K562 (cell line): ENCODE measurements at regions not wholly inside any gene's neighbourhood (a gene's known extent, or its start where the extent isn't known, plus 50 kb on each side); places are given as distances from the start of the nearest gene placed in this dataset.
"Not testable (repeated sequence)": the region's sequence is repeated elsewhere in the genome, so short reads cannot be mapped to it uniquely, and the experiment has no call there.

ENCODE experiments used
- ATAC-seq: fragments of 200-7000 bp; cut with Tn5 transposase; 3 replicates; pipeline ENCODE4 v1.9.1; 2020; ENCODE audit warnings: moderate library complexity
- BruUV-seq: library from RNA; stranded (reverse); fragments of 400-500 nt; replicated peaks from 2 replicates; lab custom pipeline; 2021; lab: Mats Ljungman, UMichigan
- CTCF ChIA-PET: fragments of 300-600 bp; formaldehyde crosslinking; extraction: SDS; loops from one replicate; lab custom pipeline; 2021; ENCODE audit warnings: low intra/inter-chr PET ratio; lab: Yijun Ruan, JAX
- POLR2A ChIA-PET: fragments of 300-600, 350-650 bp; sonication (Branson Sonifier 250); formaldehyde crosslinking; extraction: SDS; loops from one replicate; lab custom pipeline; 2021; ENCODE audit warnings: antibody characterized with exemption, inconsistent platforms; lab: Yijun Ruan, JAX
- DNase-seq, 4 experiments: peaks; one replicate each; pipeline versions ENCODE4 v3.0.0 to v3.0.0-alpha.2; 2011 to 2018; ENCODE audit warnings: low spot score in 3 of 4, mixed read lengths in 3 of 4; ENCODE audit errors: extremely low read depth in 1 of 4
- FAIRE-seq: peaks from 2 replicates; lab custom pipeline; 2011; peaks lifted over from hg19 to GRCh38; lab: Jason Lieb, UNC
- H2AFZ ChIP-seq: 2 replicates; pipeline ENCODE4 v1.6.0; 2011; ENCODE audit warnings: low read depth, low read length, control low read depth, inconsistent platforms
- H3K27ac ChIP-seq: fragments of 200-600 bp; 3 replicates; pipeline ENCODE4 v1.8.0; 2011; ENCODE audit warnings: low read depth, mild to moderate bottlenecking, control low read depth, inconsistent platforms, low read length, moderate library complexity, mixed read lengths; ENCODE audit errors: extremely low read depth
- H3K27me3 ChIP-seq, 2 experiments: fragments of 300-600 bp in 1 of 2; 2 replicates in 1 of 2; 3 replicates in 1 of 2; pipeline versions ENCODE4 v1.6.0 to v1.8.0; 2011; ENCODE audit warnings: inconsistent platforms in 2 of 2, low read length in 2 of 2, mild to moderate bottlenecking in 1 of 2, mixed read lengths in 1 of 2, moderate library complexity in 1 of 2; ENCODE audit not compliant: control insufficient read depth in 2 of 2, insufficient read depth in 2 of 2
- H3K36me3 ChIP-seq: fragments of 300-600 bp; 3 replicates; pipeline ENCODE4 v1.8.0; 2011; ENCODE audit warnings: mild to moderate bottlenecking, low read length, inconsistent platforms; ENCODE audit not compliant: control insufficient read depth, insufficient read depth
- H3K4me1 ChIP-seq, 2 experiments: fragments of 200-600 bp in 1 of 2; replicated peaks in 1 of 2; 2 replicates in 1 of 2; 3 replicates in 1 of 2; pipeline versions ENCODE4 v1.5.1 to v1.8.0; 2011; ENCODE audit warnings: inconsistent platforms in 2 of 2, low read length in 2 of 2, mild to moderate bottlenecking in 1 of 2, mixed read lengths in 1 of 2, moderate library complexity in 1 of 2; ENCODE audit not compliant: control insufficient read depth in 2 of 2, insufficient read depth in 2 of 2
- H3K4me2 ChIP-seq: 2 replicates; pipeline ENCODE4 v1.6.1; 2011; ENCODE audit warnings: low read length, control low read depth, inconsistent platforms, mixed read lengths; ENCODE audit not compliant: insufficient read depth
- H3K4me3 ChIP-seq: fragments of 200-600 bp; sonication (generic), shearing (Covaris generic); 2 replicates; pipeline ENCODE4 v1.5.1; 2016; ENCODE audit warnings: control low read depth, inconsistent platforms
- H3K79me2 ChIP-seq: fragments of 200-600 bp; 3 replicates; pipeline ENCODE4 v1.8.0; 2011; ENCODE audit warnings: low read length, inconsistent platforms; ENCODE audit not compliant: control insufficient read depth, insufficient read depth
- H3K9ac ChIP-seq, 2 experiments: 2 replicates each; pipeline versions ENCODE4 v1.6.0 to v1.6.1; 2011; ENCODE audit warnings: low read depth in 2 of 2, low read length in 2 of 2, control low read depth in 1 of 2, inconsistent platforms in 1 of 2, mild to moderate bottlenecking in 1 of 2, mixed read lengths in 1 of 2; ENCODE audit not compliant: insufficient read depth in 1 of 2
- H3K9me1 ChIP-seq: one replicate; pipeline ENCODE4 v1.6.0; 2011; ENCODE audit warnings: inconsistent platforms, mild to moderate bottlenecking, low read length, moderate library complexity; ENCODE audit not compliant: control insufficient read depth, insufficient read depth
- H3K9me3 ChIP-seq: replicated peaks from 2 replicates; pipeline ENCODE4 v1.5.1; 2011; ENCODE audit warnings: low read depth, low read length, inconsistent platforms; ENCODE audit not compliant: control insufficient read depth, insufficient read depth
- H4K20me1 ChIP-seq: replicated peaks from 2 replicates; pipeline ENCODE4 v1.6.1; 2011; ENCODE audit warnings: low read length, inconsistent platforms, mixed read lengths; ENCODE audit not compliant: control insufficient read depth, insufficient read depth
- BRF2 ChIP-seq: IDR thresholded peaks from 3 replicates; pipeline ENCODE4 v1.6.1; 2011; ENCODE audit warnings: borderline replicate concordance, mild to moderate bottlenecking; ENCODE audit not compliant: insufficient read length, insufficient read depth
- ETV1 ChIP-seq: fragments of 450-650 bp; conservative IDR thresholded peaks from 2 replicates; pipeline ENCODE4 v1.6.1; 2016; ENCODE audit warnings: missing genetic modification characterization, control low read depth, low read depth, missing compliant biosample characterization
- JUNB ChIP-seq: fragments of 450-650 bp; formaldehyde crosslinking; conservative IDR thresholded peaks from 2 replicates; pipeline ENCODE4 v1.4.0; 2020; ENCODE audit warnings: mild to moderate bottlenecking
- MAFG ChIP-seq: fragments of 450-650 bp; conservative IDR thresholded peaks from 2 replicates; pipeline ENCODE4 v1.6.1; 2016; ENCODE audit warnings: missing genetic modification characterization, missing compliant biosample characterization
- PRPF4 ChIP-seq: fragments of 200-400 bp; formaldehyde crosslinking; IDR thresholded peaks from one replicate; pipeline ENCODE4 v1.6.1; 2017; ENCODE audit warnings: low read length, low read depth, mild to moderate bottlenecking; ENCODE audit not compliant: insufficient read depth, poor library complexity, severe bottlenecking
- RAD21 ChIP-seq, 2 experiments: fragments of 250-450 bp in 1 of 2; fragments of 450-650 bp in 1 of 2; sonication (Bioruptor Pico) in 1 of 2; formaldehyde crosslinking in 1 of 2; IDR thresholded peaks in 1 of 2; conservative IDR thresholded peaks in 1 of 2; 2 replicates each; pipeline versions ENCODE4 v1.4.0 to v1.8.0; 2020 to 2022; ENCODE audit warnings: mild to moderate bottlenecking in 2 of 2, moderate library complexity in 1 of 2
- TSHZ1 ChIP-seq: fragments of 250-450 bp; sonication (Bioruptor Pico); IDR thresholded peaks from 2 replicates; pipeline ENCODE4 v1.4.0; 2020; ENCODE audit warnings: mild to moderate bottlenecking, moderate library complexity
- ZNF12 ChIP-seq: sonication (generic); formaldehyde crosslinking; IDR thresholded peaks from 2 replicates; pipeline ENCODE4 v1.4.0; 2020; ENCODE audit warnings: mild to moderate bottlenecking, missing genetic modification reagents
- ZNF311 ChIP-seq: fragments of 250-450 bp; sonication (Bioruptor Pico); IDR thresholded peaks from 2 replicates; pipeline ENCODE4 v1.4.0; 2020; ENCODE audit warnings: mild to moderate bottlenecking, moderate library complexity
- ZNF583 ChIP-seq: fragments of 250-450 bp; sonication (Bioruptor Pico); IDR thresholded peaks from 2 replicates; pipeline ENCODE4 v1.4.0; 2020
- WGBS: fragments of 100-300 bp; shearing (Covaris generic); methylation state at CpG from one replicate; pipeline ENCODE4 v1.1.6; 2016; ENCODE audit warnings: low coverage, mixed read lengths; ENCODE audit not compliant: insufficient coverage; ENCODE audit errors: missing lambda C conversion rate; 5-methylcytosine and 5-hydroxymethylcytosine counted together
- in situ Hi-C: fragments of 300-500 bp; cut with MboI; formaldehyde crosslinking; loops from 4 replicates; pipeline ENCODE4 v1.15.0; 2018; ENCODE audit warnings: inconsistent platforms, mixed read lengths
- intact Hi-C: fragments of 100-400 bp; cut with micrococcal nuclease; formaldehyde crosslinking; loops from 2 replicates; pipeline ENCODE4 v1.14.2; 2022

- no peak for TF ChIP-seq ETV1 (tag)
- no peak for TF ChIP-seq MAFG (tag)
Measured at GRCh38 chr10:33913194-33913593, 578.7 kb upstream of the NRP1 start (continued).

- in situ Hi-C loops = not testable (repeated sequence)
- peak; percentile 19 for FAIRE-seq
Measured at GRCh38 chr10:33909476-33909875, 575.0 kb upstream of the NRP1 start.

GRCh38 chr10:33901166-33901565 lies 566.7 kb upstream of the NRP1 start:
- no peak for ATAC-seq
- DNase-seq = no peak
- CTCF ChIA-PET = no interaction called here
- Histone ChIP-seq H3K9ac (no peak overlapping the region), H3K79me2 (no peaks in the 10 kb centered on the region), H3K27me3 (no peaks in the 10 kb centered on the region), H2AFZ (no peak overlapping the region), H3K9me3 (no peaks in the 10 kb centered on the region), H4K20me1 (no peaks in the 10 kb centered on the region; the same call in 1 of the 2 replicates), H3K36me3 (no peaks in the 10 kb centered on the region), H3K4me2 (no peak overlapping the region), H3K4me3 (no peak overlapping the region), H3K9me1 (no peaks in the 10 kb centered on the region), H3K4me1 (no peaks in the 10 kb centered on the region), H3K27ac (no peak overlapping the region)
- intact Hi-C loops = no loop called here
- in situ Hi-C loops = no loop called here
- POLR2A ChIA-PET = no interaction called here
- BruUV-seq = no TSS peak
- no peak for FAIRE-seq
- 0% methylated on average over 2 of the region's 2 CpGs for WGBS
- TF ChIP-seq RAD21 (CRISPR knock-in tag; conservative IDR thresholded peaks at IDR 0.05 in 1 of 2, IDR thresholded peaks at IDR 0.05 in 1 of 2) (no peak), ZNF583 (CRISPR knock-in tag) (no peak), PRPF4 (no peak), BRF2 (no peak), ZNF12 (CRISPR knock-in tag) (no peak), TSHZ1 (CRISPR knock-in tag) (no peak), JUNB (CRISPR knock-in tag) (no peak), ZNF311 (CRISPR knock-in tag) (no peak)

More at GRCh38 chr10:33909476-33909875, 575.0 kb upstream of the NRP1 start:
- H3K9me1 ChIP-seq, H4K20me1 ChIP-seq, H3K4me3 ChIP-seq, BruUV-seq, H3K4me1 ChIP-seq, H3K79me2 ChIP-seq, H3K27ac ChIP-seq, H3K27me3 ChIP-seq, H3K9ac ChIP-seq, POLR2A ChIA-PET, CTCF ChIA-PET, H3K4me2 ChIP-seq, ATAC-seq, H2AFZ ChIP-seq, H3K36me3 ChIP-seq, DNase-seq, intact Hi-C loops, H3K9me3 ChIP-seq: not testable (repeated sequence)
- WGBS = 0% methylated on average over 4 of the region's 4 CpGs
